ENCODE measurements at regions not wholly inside any gene's neighbourhood (a gene's known extent, or its start where the extent isn't known, plus 50 kb on each side); places are given as distances from the start of the nearest gene placed in this dataset.

- H3K27ac ChIP-seq, result peak overlapping the region in 1 of 21 experiments; percentile 75
Measured at GRCh38 chr14:85438481-85438942, 91.4 kb upstream of the FLRT2 start.

GRCh38 chr14:85439696-85440328 is 90.1 kb upstream of the FLRT2 start:
- H3K27ac ChIP-seq, result peak overlapping the region in 4 of 21 experiments; percentile 11 to 47 (median 34)

More at GRCh38 chr14:85438481-85438942, 91.4 kb upstream of the FLRT2 start:
- no peak overlapping the region for H3K4me3 ChIP-seq

GRCh38 chr14:85441909-85442643 is 87.9 kb upstream of the FLRT2 start:
- no peak overlapping the region for H3K27ac ChIP-seq
- H3K4me3 ChIP-seq, result no peak overlapping the region

More at GRCh38 chr14:85439696-85440328, 90.1 kb upstream of the FLRT2 start:
- no peak overlapping the region for H3K4me3 ChIP-seq

GRCh38 chr14:85442996-85443395 is 86.9 kb upstream of the FLRT2 start:
- Histone ChIP-seq H3K27ac (no peak overlapping the region), H3K4me3 (no peak overlapping the region)

GRCh38 chr14:85444635-85445034 is 85.3 kb upstream of the FLRT2 start:
- H3K4me3 ChIP-seq, result no peak overlapping the region
- H3K27ac ChIP-seq, result no peak overlapping the region

GRCh38 chr14:85445151-85445795 is 84.7 kb upstream of the FLRT2 start:
- H3K27ac ChIP-seq, result no peak overlapping the region
- H3K4me3 ChIP-seq, result no peak overlapping the region

- no peak overlapping the region for H3K4me3 ChIP-seq
- no peak overlapping the region for H3K27ac ChIP-seq
Measured at GRCh38 chr14:85447883-85448282, 82.1 kb upstream of the FLRT2 start.

GRCh38 chr14:85451421-85451820 is 78.5 kb upstream of the FLRT2 start:
- H3K27ac ChIP-seq, result no peak overlapping the region
- no peak overlapping the region for H3K4me3 ChIP-seq

GRCh38 chr14:85453401-85454225 is 76.3 kb upstream of the FLRT2 start:
- no peak overlapping the region for H3K4me3 ChIP-seq
- no peak overlapping the region for H3K27ac ChIP-seq

GRCh38 chr14:85454226-85454813 is 75.6 kb upstream of the FLRT2 start:
- Histone ChIP-seq H3K4me3 (no peak overlapping the region), H3K27ac (no peak overlapping the region)

- no peak overlapping the region for H3K4me3 ChIP-seq
- no peak overlapping the region for H3K27ac ChIP-seq
Measured at GRCh38 chr14:85459361-85460000, 70.5 kb upstream of the FLRT2 start.

- H3K27ac ChIP-seq, result no peak overlapping the region
Measured at GRCh38 chr14:85461432-85462133, 68.4 kb upstream of the FLRT2 start.

GRCh38 chr14:85463512-85463911 is 66.4 kb upstream of the FLRT2 start:
- no peak overlapping the region for H3K27ac ChIP-seq
- H3K4me3 ChIP-seq, result no peak overlapping the region

More at GRCh38 chr14:85461432-85462133, 68.4 kb upstream of the FLRT2 start:
- H3K4me3 ChIP-seq, result no peak overlapping the region

- H3K4me3 ChIP-seq, result no peak overlapping the region
- no peak overlapping the region for H3K27ac ChIP-seq
Measured at GRCh38 chr14:85464135-85464895, 65.6 kb upstream of the FLRT2 start.

- H3K4me3 ChIP-seq, result no peak overlapping the region
Measured at GRCh38 chr14:85466678-85467077, 63.3 kb upstream of the FLRT2 start.

GRCh38 chr14:85468816-85469215 is 61.1 kb upstream of the FLRT2 start:
- Histone ChIP-seq H3K27ac (no peak overlapping the region), H3K4me3 (no peak overlapping the region)

More at GRCh38 chr14:85466678-85467077, 63.3 kb upstream of the FLRT2 start:
- H3K27ac ChIP-seq, result no peak overlapping the region

GRCh38 chr14:85471156-85471555 is 58.8 kb upstream of the FLRT2 start:
- H3K4me3 ChIP-seq, result no peak overlapping the region
- peak overlapping the region in 6 of 21 experiments; percentile 11 to 65 (median 37) for H3K27ac ChIP-seq

- Histone ChIP-seq H3K27ac (peak overlapping the region in 7 of 21 experiments; percentile 11 to 65 (median 38)), H3K4me3 (no peak overlapping the region)
Measured at GRCh38 chr14:85471744-85472143, 58.2 kb upstream of the FLRT2 start.
